NB4 (cell line): ENCODE measurements at regions not wholly inside any gene's neighbourhood (a gene's known extent, or its start where the extent isn't known, plus 50 kb on each side); places are given as distances from the start of the nearest gene placed in this dataset.
"Not testable (repeated sequence)": the region's sequence is repeated elsewhere in the genome, so short reads cannot be mapped to it uniquely, and the experiment has no call there.

Experiments used
- DNase-seq: peaks from one replicate; pipeline ENCODE4 v3.0.0; 2010; ENCODE audit warnings: low read depth
- H3K4me3 ChIP-seq: one replicate; pipeline ENCODE4 v1.5.1; 2011; ENCODE audit warnings: mild to moderate bottlenecking, low read depth, low read length, moderate library complexity
- CTCF ChIP-seq: IDR thresholded peaks from one replicate; pipeline ENCODE4 v1.5.1; 2012; ENCODE audit warnings: low read depth, low read length
- MAX ChIP-seq: IDR thresholded peaks from 2 replicates; pipeline ENCODE4 v1.6.1; 2011; ENCODE audit warnings: low read depth, low read length
- MYC ChIP-seq: IDR thresholded peaks from 2 replicates; pipeline ENCODE4 v1.6.1; 2011; ENCODE audit warnings: low read depth, low read length
- POLR2A ChIP-seq: IDR thresholded peaks from 2 replicates; pipeline ENCODE4 v1.6.1; 2011; ENCODE audit warnings: mild to moderate bottlenecking; ENCODE audit not compliant: insufficient read length; ENCODE audit errors: extremely low read depth

- no peak for TF ChIP-seq MYC
- TF ChIP-seq MAX: no peak
- TF ChIP-seq POLR2A: no peak
- no peak for TF ChIP-seq CTCF
- DNase-seq: no peak
- H3K4me3 ChIP-seq: no peak overlapping the region
Measured at GRCh38 chr5:82639393-82640144, 361.4 kb upstream of the RPS23 start.

GRCh38 chr5:82636591-82636990 lies 358.4 kb upstream of the RPS23 start:
- TF ChIP-seq CTCF (no peak), POLR2A (no peak), MYC (no peak), MAX (no peak)
- peak; percentile 1 for DNase-seq
- H3K4me3 ChIP-seq: no peak overlapping the region

GRCh38 chr5:82635561-82636288 lies 357.6 kb upstream of the RPS23 start:
- DNase-seq: no peak
- TF ChIP-seq MAX (no peak), POLR2A (no peak), MYC (no peak), CTCF (no peak)
- H3K4me3 ChIP-seq: no peak overlapping the region

GRCh38 chr5:82628364-82628910 lies 350.3 kb upstream of the RPS23 start:
- TF ChIP-seq MAX: no peak
- no peak for TF ChIP-seq POLR2A
- no peak for TF ChIP-seq CTCF
- TF ChIP-seq MYC: no peak
- no peak overlapping the region for H3K4me3 ChIP-seq
- DNase-seq: no peak

GRCh38 chr5:82626905-82627591 lies 348.9 kb upstream of the RPS23 start:
- H3K4me3 ChIP-seq, DNase-seq: not testable (repeated sequence)

GRCh38 chr5:82626012-82626411 lies 347.9 kb upstream of the RPS23 start:
- not testable (repeated sequence) for DNase-seq, H3K4me3 ChIP-seq
